ENCODE measurements at regions not wholly inside any gene's neighbourhood (a gene's known extent, or its start where the extent isn't known, plus 50 kb on each side); places are given as distances from the start of the nearest gene placed in this dataset. TPM values are rescaled to one million over a fixed set of nuclear protein-coding genes. Genes with fewer than 3 reads are reported as not detected.
"Not testable (repeated sequence)": the region's sequence is repeated elsewhere in the genome, so short reads cannot be mapped to it uniquely, and the experiment has no call there.

GRCh38 chr7:65062566-65062965 is 56.1 kb upstream of the ERV3-1 start:
- not testable (repeated sequence) for H3K4me1 Mint-ChIP-seq

GRCh38 chr7:65059247-65059646 is 52.8 kb upstream of the ERV3-1 start:
- H3K9me3 ChIP-seq (ENCODE audit: control extremely low read depth in 1 of 3, control insufficient read depth in 2 of 3, insufficient read depth in 1 of 3, low read length in 2 of 3); ATAC-seq (ENCODE audit: low read depth); H3K4me1 Mint-ChIP-seq; H3K27me3 Mint-ChIP-seq; CTCF ChIA-PET; H3K79me2 ChIP-seq (ENCODE audit: control insufficient read depth, insufficient read depth, low read length); H2AFZ ChIP-seq (ENCODE audit: insufficient read depth, low read depth, low read length, poor library complexity, severe bottlenecking); POLR2A ChIA-PET; H4K20me1 ChIP-seq (ENCODE audit: control insufficient read depth, insufficient read depth, low read length, poor library complexity, severe bottlenecking); H3K27ac Mint-ChIP-seq; H3K27ac ChIP-seq (ENCODE audit: low read length in 2 of 2); H3K36me3 ChIP-seq (replicated peaks in 1 of 2; ENCODE audit: control extremely low read depth in 1 of 2, control insufficient read depth in 1 of 2, extremely low read depth in 1 of 2, insufficient read depth in 2 of 2, low read length in 1 of 2); H3K9me3 Mint-ChIP-seq (ENCODE audit: insufficient read depth); H3K4me1 ChIP-seq (ENCODE audit: control insufficient read depth in 2 of 2, insufficient read depth in 2 of 2, low read length in 2 of 2); intact Hi-C loops (cut with micrococcal nuclease); H3K9ac ChIP-seq (ENCODE audit: low read length); H3K4me3 ChIP-seq (ENCODE audit: control extremely low read depth in 1 of 5, extremely low read depth in 1 of 5, insufficient read depth in 1 of 5, low read depth in 2 of 5, low read length in 4 of 5); DNase-seq; H3K4me2 ChIP-seq (replicated peaks; ENCODE audit: low read depth, low read length, poor library complexity, severe bottlenecking); H3K4me3 Mint-ChIP-seq; H3K27me3 ChIP-seq (replicated peaks in 1 of 4; ENCODE audit: control extremely low read depth in 1 of 4, control insufficient read depth in 3 of 4, insufficient read depth in 4 of 4, low read length in 3 of 4): not testable (repeated sequence)
- WGBS (ENCODE audit: insufficient coverage): no CpG with 5 or more reads among the region's 1 CpG

More at GRCh38 chr7:65062566-65062965, 56.1 kb upstream of the ERV3-1 start:
- H3K27me3 Mint-ChIP-seq; ATAC-seq (ENCODE audit: low read depth); H3K4me1 ChIP-seq (ENCODE audit: control insufficient read depth in 2 of 2, insufficient read depth in 2 of 2, low read length in 2 of 2); H3K9me3 ChIP-seq (ENCODE audit: control extremely low read depth in 1 of 3, control insufficient read depth in 2 of 3, insufficient read depth in 1 of 3, low read length in 2 of 3); H4K20me1 ChIP-seq (ENCODE audit: control insufficient read depth, insufficient read depth, low read length, poor library complexity, severe bottlenecking); H3K4me3 Mint-ChIP-seq; H3K27ac Mint-ChIP-seq; DNase-seq; H3K4me2 ChIP-seq (replicated peaks; ENCODE audit: low read depth, low read length, poor library complexity, severe bottlenecking); H3K79me2 ChIP-seq (ENCODE audit: control insufficient read depth, insufficient read depth, low read length); H3K36me3 ChIP-seq (replicated peaks in 1 of 2; ENCODE audit: control extremely low read depth in 1 of 2, control insufficient read depth in 1 of 2, extremely low read depth in 1 of 2, insufficient read depth in 2 of 2, low read length in 1 of 2); H2AFZ ChIP-seq (ENCODE audit: insufficient read depth, low read depth, low read length, poor library complexity, severe bottlenecking); H3K27ac ChIP-seq (ENCODE audit: low read length in 2 of 2); H3K9ac ChIP-seq (ENCODE audit: low read length); H3K4me3 ChIP-seq (ENCODE audit: control extremely low read depth in 1 of 5, extremely low read depth in 1 of 5, insufficient read depth in 1 of 5, low read depth in 2 of 5, low read length in 4 of 5); H3K9me3 Mint-ChIP-seq (ENCODE audit: insufficient read depth); H3K27me3 ChIP-seq (replicated peaks in 1 of 4; ENCODE audit: control extremely low read depth in 1 of 4, control insufficient read depth in 3 of 4, insufficient read depth in 4 of 4, low read length in 3 of 4); POLR2A ChIA-PET; CTCF ChIA-PET; intact Hi-C loops (cut with micrococcal nuclease): not testable (repeated sequence)
- WGBS (ENCODE audit: insufficient coverage): no CpG with 5 or more reads among the region's 2 CpGs

Small RNA genes in the stretch of these regions (small RNA-seq; reads per million reads assigned to genes)
- gene AC104073.1 (ENCODE audit: insufficient read length, low read depth, low replicate concordance) (not detected), gene SNORA15B-1 (ENCODE audit: insufficient read length, low read depth, low replicate concordance) (not detected), gene SNORA22C (ENCODE audit: insufficient read length, low read depth, low replicate concordance) (0.76 reads per million)

Data from B cell (primary cell).